Nephron progenitor cell (in vitro differentiated cells): ENCODE measurements at regions not wholly inside any gene's neighbourhood (a gene's known extent, or its start where the extent isn't known, plus 50 kb on each side); places are given as distances from the start of the nearest gene placed in this dataset.
A peak's percentile ranks its signal among the peaks of the same experiment; 100 is the strongest.

Experiments used
- DNase-seq: peaks from one replicate; pipeline ENCODE4 v3.0.0; 2021
- H3K27ac Mint-ChIP-seq: 2 replicates; pipeline ENCODE4 v1.8.0; 2021; ENCODE audit warnings: mild to moderate bottlenecking, moderate library complexity, mixed read lengths
- H3K27me3 Mint-ChIP-seq: 2 replicates; pipeline ENCODE4 v1.8.0; 2021; ENCODE audit warnings: mild to moderate bottlenecking, low read depth, mixed read lengths; ENCODE audit not compliant: poor library complexity
- H3K36me3 Mint-ChIP-seq: 2 replicates; pipeline ENCODE4 v1.8.0; 2021; ENCODE audit warnings: low read depth, mixed read lengths
- H3K4me1 Mint-ChIP-seq: 2 replicates; pipeline ENCODE4 v1.8.0; 2021; ENCODE audit warnings: mixed read lengths
- H3K4me3 Mint-ChIP-seq: 2 replicates; pipeline ENCODE4 v1.8.0; 2021; ENCODE audit warnings: mild to moderate bottlenecking, moderate library complexity, mixed read lengths
- H3K9me3 Mint-ChIP-seq: 2 replicates; pipeline ENCODE4 v1.8.0; 2021; ENCODE audit warnings: mild to moderate bottlenecking, moderate library complexity, mixed read lengths
- TF ChIP-seq, protein P1 (sequence below): fragments of 200-600 bp; sonication (generic); IDR thresholded peaks from 2 replicates; pipeline ENCODE4 v1.5.0; 2021; ENCODE audit warnings: antibody characterized with exemption

GRCh38 chr6:80976336-80976735 is 776.1 kb downstream of the TENT5A start:
- no peak overlapping the region for H3K4me3 Mint-ChIP-seq
- no peaks in the 10 kb centered on the region for H3K9me3 Mint-ChIP-seq
- H3K27ac Mint-ChIP-seq = no peak overlapping the region
- no peaks in the 10 kb centered on the region for H3K4me1 Mint-ChIP-seq
- DNase-seq = no peak
- no peaks in the 10 kb centered on the region for H3K36me3 Mint-ChIP-seq
- no peaks in the 10 kb centered on the region for H3K27me3 Mint-ChIP-seq
- TF ChIP-seq, protein P1, sequence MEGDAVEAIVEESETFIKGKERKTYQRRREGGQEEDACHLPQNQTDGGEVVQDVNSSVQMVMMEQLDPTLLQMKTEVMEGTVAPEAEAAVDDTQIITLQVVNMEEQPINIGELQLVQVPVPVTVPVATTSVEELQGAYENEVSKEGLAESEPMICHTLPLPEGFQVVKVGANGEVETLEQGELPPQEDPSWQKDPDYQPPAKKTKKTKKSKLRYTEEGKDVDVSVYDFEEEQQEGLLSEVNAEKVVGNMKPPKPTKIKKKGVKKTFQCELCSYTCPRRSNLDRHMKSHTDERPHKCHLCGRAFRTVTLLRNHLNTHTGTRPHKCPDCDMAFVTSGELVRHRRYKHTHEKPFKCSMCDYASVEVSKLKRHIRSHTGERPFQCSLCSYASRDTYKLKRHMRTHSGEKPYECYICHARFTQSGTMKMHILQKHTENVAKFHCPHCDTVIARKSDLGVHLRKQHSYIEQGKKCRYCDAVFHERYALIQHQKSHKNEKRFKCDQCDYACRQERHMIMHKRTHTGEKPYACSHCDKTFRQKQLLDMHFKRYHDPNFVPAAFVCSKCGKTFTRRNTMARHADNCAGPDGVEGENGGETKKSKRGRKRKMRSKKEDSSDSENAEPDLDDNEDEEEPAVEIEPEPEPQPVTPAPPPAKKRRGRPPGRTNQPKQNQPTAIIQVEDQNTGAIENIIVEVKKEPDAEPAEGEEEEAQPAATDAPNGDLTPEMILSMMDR = no peak

- no peaks in the 10 kb centered on the region for H3K9me3 Mint-ChIP-seq
- no peak overlapping the region for H3K4me3 Mint-ChIP-seq
- DNase-seq = no peak
- H3K4me1 Mint-ChIP-seq = no peaks in the 10 kb centered on the region
- H3K36me3 Mint-ChIP-seq = no peaks in the 10 kb centered on the region
- TF ChIP-seq, protein P1 = no peak
- no peak overlapping the region for H3K27ac Mint-ChIP-seq
- no peaks in the 10 kb centered on the region for H3K27me3 Mint-ChIP-seq
Observed at GRCh38 chr6:80974579-80974978, 777.9 kb downstream of the TENT5A start.

GRCh38 chr6:80969439-80969838 is 783.0 kb downstream of the TENT5A start:
- TF ChIP-seq, protein P1 = no peak
- H3K27ac Mint-ChIP-seq = no peak overlapping the region
- no peak for DNase-seq

GRCh38 chr6:80967609-80968008 is 784.9 kb downstream of the TENT5A start:
- H3K27me3 Mint-ChIP-seq = no peaks in the 10 kb centered on the region
- peak overlapping the region; percentile 31 for H3K27ac Mint-ChIP-seq
- TF ChIP-seq, protein P1 = no peak
- H3K9me3 Mint-ChIP-seq = no peaks in the 10 kb centered on the region
- DNase-seq = no peak
- H3K4me1 Mint-ChIP-seq = peaks cover 6% of the 10 kb centered on the region
- no peaks in the 10 kb centered on the region for H3K36me3 Mint-ChIP-seq
- H3K4me3 Mint-ChIP-seq = no peak overlapping the region

More at GRCh38 chr6:80969439-80969838, 783.0 kb downstream of the TENT5A start:
- Mint-ChIP-seq H3K9me3 (no peaks in the 10 kb centered on the region), H3K36me3 (no peaks in the 10 kb centered on the region), H3K4me1 (peaks cover 6% of the 10 kb centered on the region), H3K4me3 (no peak overlapping the region), H3K27me3 (no peaks in the 10 kb centered on the region)

- Mint-ChIP-seq H3K4me3 (no peak overlapping the region), H3K4me1 (peaks cover 16% of the 10 kb centered on the region), H3K27ac (no peak overlapping the region), H3K27me3 (no peaks in the 10 kb centered on the region), H3K36me3 (no peaks in the 10 kb centered on the region), H3K9me3 (no peaks in the 10 kb centered on the region)
- DNase-seq = no peak
- TF ChIP-seq, protein P1 = no peak
Observed at GRCh38 chr6:80962382-80962781, 790.1 kb downstream of the TENT5A start.

- Mint-ChIP-seq H3K27ac (no peak overlapping the region), H3K36me3 (no peaks in the 10 kb centered on the region), H3K4me3 (no peak overlapping the region), H3K27me3 (no peaks in the 10 kb centered on the region), H3K9me3 (no peaks in the 10 kb centered on the region), H3K4me1 (peaks cover 16% of the 10 kb centered on the region)
- TF ChIP-seq, protein P1 = no peak
- DNase-seq = no peak
Observed at GRCh38 chr6:80961166-80961565, 791.3 kb downstream of the TENT5A start.
